ENCODE measurements at regions not wholly inside any gene's neighbourhood (a gene's known extent, or its start where the extent isn't known, plus 50 kb on each side); places are given as distances from the start of the nearest gene placed in this dataset.

DNA sequence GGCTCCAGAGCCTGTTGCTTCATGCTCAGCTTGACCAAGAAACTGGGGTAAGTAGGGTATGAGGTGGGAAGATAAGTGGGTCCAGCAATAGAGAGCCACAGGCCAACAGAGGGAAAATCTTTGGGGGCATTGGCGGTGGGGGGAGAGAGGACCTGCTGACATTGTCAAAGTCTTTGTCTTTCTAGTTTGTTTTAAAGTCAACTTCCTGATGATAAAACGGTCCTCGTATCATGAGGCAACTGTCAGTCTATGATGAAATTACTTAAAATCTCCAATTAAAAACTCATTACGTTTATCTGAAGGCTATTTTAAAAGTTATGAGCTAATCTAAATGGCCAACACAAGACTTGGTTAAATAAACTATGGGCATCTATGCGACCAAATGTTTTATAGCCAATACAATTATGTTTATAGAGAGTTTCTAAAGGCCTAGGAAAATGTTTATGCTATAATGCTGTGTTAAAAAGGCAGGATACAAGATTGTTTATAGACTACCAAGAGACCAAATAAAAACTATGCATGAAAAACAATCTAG, 84.4 kb upstream of the CD28 start:
- no peak overlapping the region for H3K4me2 ChIP-seq (ENCODE audit: control insufficient read depth, insufficient read depth)
- no peak for ATAC-seq
- ChIA-PET CTCF (interaction anchor here (0.6 kb wide), 1 partner anchor 1220 kb away, joined by 3 read pairs; no protein-coding TSS in a partner anchor), RAD21 (ENCODE audit: unreplicated experiment) (no interaction called here), POLR2A (interaction anchor here (0.6 kb wide), 1 partner anchor 10 kb away, joined by 4 read pairs; no protein-coding TSS in a partner anchor), SMC1A (ENCODE audit: uncharacterized antibody, unreplicated experiment) (no interaction called here)
- H3K36me3 ChIP-seq (ENCODE audit: control insufficient read depth in 2 of 2, insufficient read depth in 2 of 2, low read length in 1 of 2), result no peaks in the 10 kb centered on the region
- no peak for DNase-seq (ENCODE audit: low read depth, low spot score)
- TF ChIP-seq BACH1 (IDR thresholded peaks at IDR 0.05; ENCODE audit: borderline replicate concordance), result no peak
- no peak overlapping the region for H2AFZ ChIP-seq (ENCODE audit: control insufficient read depth, low read depth, low read length)
- FAIRE-seq, result no peak
- H3K27ac ChIP-seq (ENCODE audit: control insufficient read depth, insufficient read depth), result no peak overlapping the region
- H3K27me3 ChIP-seq (replicated peaks in 1 of 2; ENCODE audit: control insufficient read depth in 2 of 2, insufficient read depth in 2 of 2, low read length in 1 of 2), result no peaks in the 10 kb centered on the region
- in situ Hi-C loops (cut with MboI), result no loop called here
- H3K79me2 ChIP-seq (ENCODE audit: control insufficient read depth, insufficient read depth, low read length), result no peaks in the 10 kb centered on the region
- 53% methylated on average over 5 of the region's 5 CpGs for WGBS (ENCODE audit: insufficient coverage, insufficient replicate concordance, low lambda C conversion rate, missing lambda C conversion rate)
- H3K9ac ChIP-seq (ENCODE audit: control insufficient read depth, insufficient read depth, low read length), result no peak overlapping the region
- H4K20me1 ChIP-seq (ENCODE audit: control insufficient read depth, insufficient read depth), result no peaks in the 10 kb centered on the region
- no peaks in the 10 kb centered on the region for H3K4me1 ChIP-seq (ENCODE audit: control insufficient read depth, insufficient read depth, low read length)
- H3K4me3 ChIP-seq, result no peak overlapping the region
- BruUV-seq (replicated peaks), result no TSS peak
- intact Hi-C loops (cut with micrococcal nuclease; ENCODE audit: unreplicated experiment), result no loop called here
- H3K9me3 ChIP-seq (replicated peaks; ENCODE audit: control insufficient read depth, insufficient read depth, low read length), result no peaks in the 10 kb centered on the region; the same call in 2 of the 3 replicates

GRCh38 chr2:203623096-203623495, 83.3 kb upstream of the CD28 start:
- Histone ChIP-seq H3K9me3 (replicated peaks; ENCODE audit: control insufficient read depth, insufficient read depth, low read length) (no peaks in the 10 kb centered on the region; the same call in 2 of the 3 replicates), H3K79me2 (ENCODE audit: control insufficient read depth, insufficient read depth, low read length) (no peaks in the 10 kb centered on the region), H3K9ac (ENCODE audit: control insufficient read depth, insufficient read depth, low read length) (no peak overlapping the region), H4K20me1 (ENCODE audit: control insufficient read depth, insufficient read depth) (no peaks in the 10 kb centered on the region), H3K36me3 (ENCODE audit: control insufficient read depth in 2 of 2, insufficient read depth in 2 of 2, low read length in 1 of 2) (no peaks in the 10 kb centered on the region), H3K4me3 (no peak overlapping the region), H3K27ac (ENCODE audit: control insufficient read depth, insufficient read depth) (no peak overlapping the region), H3K4me1 (ENCODE audit: control insufficient read depth, insufficient read depth, low read length) (no peaks in the 10 kb centered on the region), H3K4me2 (ENCODE audit: control insufficient read depth, insufficient read depth) (no peak overlapping the region), H2AFZ (ENCODE audit: control insufficient read depth, low read depth, low read length) (no peak overlapping the region), H3K27me3 (replicated peaks in 1 of 2; ENCODE audit: control insufficient read depth in 2 of 2, insufficient read depth in 2 of 2, low read length in 1 of 2) (no peaks in the 10 kb centered on the region)
- RAD21 ChIA-PET (ENCODE audit: unreplicated experiment), result no interaction called here
- POLR2A ChIA-PET, result no interaction called here
- SMC1A ChIA-PET (ENCODE audit: uncharacterized antibody, unreplicated experiment), result no interaction called here
- FAIRE-seq, result no peak
- in situ Hi-C loops (cut with MboI), result no loop called here
- intact Hi-C loops (cut with micrococcal nuclease; ENCODE audit: unreplicated experiment), result no loop called here
- BruUV-seq (replicated peaks), result no TSS peak
- 62% methylated on average over 3 of the region's 3 CpGs for whole genome bisulfite sequencing (ENCODE audit: insufficient coverage, insufficient replicate concordance, low lambda C conversion rate, missing lambda C conversion rate)
- CTCF ChIA-PET, result no interaction called here
- no peak for ATAC-seq
- DNase-seq (ENCODE audit: low read depth, low spot score), result no peak
- no peak for TF ChIP-seq E4F1 (IDR thresholded peaks at IDR 0.05; ENCODE audit: borderline replicate concordance, partially characterized antibody)
- no peak for TF ChIP-seq MEF2A (IDR thresholded peaks at IDR 0.05; ENCODE audit: insufficient read depth, low read depth, low read length)
- TF ChIP-seq POLR2AphosphoS5 (IDR thresholded peaks at IDR 0.05; ENCODE audit: low read length), result no peak
- TF ChIP-seq STAT1 (conservative IDR thresholded peaks at IDR 0.05), result no peak
- TF ChIP-seq PAX5 (IDR thresholded peaks at IDR 0.05; ENCODE audit: borderline replicate concordance, low read depth, low read length), result no peak
- no peak for TF ChIP-seq ZNF622 (IDR thresholded peaks at IDR 0.05)
- TF ChIP-seq HDAC2 (IDR thresholded peaks at IDR 0.05), result no peak
- TF ChIP-seq, protein P1, sequence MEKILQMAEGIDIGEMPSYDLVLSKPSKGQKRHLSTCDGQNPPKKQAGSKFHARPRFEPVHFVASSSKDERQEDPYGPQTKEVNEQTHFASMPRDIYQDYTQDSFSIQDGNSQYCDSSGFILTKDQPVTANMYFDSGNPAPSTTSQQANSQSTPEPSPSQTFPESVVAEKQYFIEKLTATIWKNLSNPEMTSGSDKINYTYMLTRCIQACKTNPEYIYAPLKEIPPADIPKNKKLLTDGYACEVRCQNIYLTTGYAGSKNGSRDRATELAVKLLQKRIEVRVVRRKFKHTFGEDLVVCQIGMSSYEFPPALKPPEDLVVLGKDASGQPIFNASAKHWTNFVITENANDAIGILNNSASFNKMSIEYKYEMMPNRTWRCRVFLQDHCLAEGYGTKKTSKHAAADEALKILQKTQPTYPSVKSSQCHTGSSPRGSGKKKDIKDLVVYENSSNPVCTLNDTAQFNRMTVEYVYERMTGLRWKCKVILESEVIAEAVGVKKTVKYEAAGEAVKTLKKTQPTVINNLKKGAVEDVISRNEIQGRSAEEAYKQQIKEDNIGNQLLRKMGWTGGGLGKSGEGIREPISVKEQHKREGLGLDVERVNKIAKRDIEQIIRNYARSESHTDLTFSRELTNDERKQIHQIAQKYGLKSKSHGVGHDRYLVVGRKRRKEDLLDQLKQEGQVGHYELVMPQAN (conservative IDR thresholded peaks at IDR 0.05), result no peak
- no peak for TF ChIP-seq ZNF384 (IDR thresholded peaks at IDR 0.05; ENCODE audit: borderline replicate concordance, low read depth, low read length)
- no peak for TF ChIP-seq PAX8 (IDR thresholded peaks at IDR 0.05)
- TF ChIP-seq, protein P2, sequence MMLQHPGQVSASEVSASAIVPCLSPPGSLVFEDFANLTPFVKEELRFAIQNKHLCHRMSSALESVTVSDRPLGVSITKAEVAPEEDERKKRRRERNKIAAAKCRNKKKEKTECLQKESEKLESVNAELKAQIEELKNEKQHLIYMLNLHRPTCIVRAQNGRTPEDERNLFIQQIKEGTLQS (IDR thresholded peaks at IDR 0.05; ENCODE audit: borderline replicate concordance, extremely low read depth, low read depth, low read length), result no peak
- TF ChIP-seq HCFC1 (IDR thresholded peaks at IDR 0.05; ENCODE audit: low read length), result no peak
- no peak for TF ChIP-seq MTA3 (IDR thresholded peaks at IDR 0.05; ENCODE audit: borderline replicate concordance, low read length)
- no peak for TF ChIP-seq YBX1 (IDR thresholded peaks at IDR 0.05)

Measured in GM12878 (cell line).